Activated T-helper 1 cell treated with anti-CD3 and anti-CD28 coated beads, Interleukin-12 subunit alpha, Interleukin-12 subunit beta, Interleukin-2, Interleukin-4 antibody, amounts not matched to agents 30 ng/mL and 10 ng/mL and 1 ng/mL, durations not matched to agents 14 hours and 24 hours and 36 hours (primary cell): ENCODE measurements at regions not wholly inside any gene's neighbourhood (a gene's known extent, or its start where the extent isn't known, plus 50 kb on each side); places are given as distances from the start of the nearest gene placed in this dataset.

Source experiments
- DNase-seq: peaks from one replicate; pipeline ENCODE4 v3.0.0; 2021; ENCODE audit warnings: low spot score
- H3K27ac Mint-ChIP-seq: one replicate; pipeline ENCODE4 v1.8.0; 2021; ENCODE audit warnings: mild to moderate bottlenecking, mixed read lengths
- H3K27me3 Mint-ChIP-seq: one replicate; pipeline ENCODE4 v1.8.0; 2022; ENCODE audit warnings: mild to moderate bottlenecking, moderate library complexity, mixed read lengths; ENCODE audit not compliant: insufficient read depth
- H3K36me3 Mint-ChIP-seq: one replicate; pipeline ENCODE4 v1.8.0; 2021; ENCODE audit warnings: low read depth, mixed read lengths
- H3K4me1 Mint-ChIP-seq: one replicate; pipeline ENCODE4 v1.8.0; 2021; ENCODE audit warnings: low read depth, mixed read lengths
- H3K4me3 Mint-ChIP-seq: one replicate; pipeline ENCODE4 v1.8.0; 2021; ENCODE audit warnings: mild to moderate bottlenecking, moderate library complexity, mixed read lengths
- H3K9me3 Mint-ChIP-seq: one replicate; pipeline ENCODE4 v1.8.0; 2021; ENCODE audit warnings: mixed read lengths
- intact Hi-C: fragments of 100-400 bp; cut with micrococcal nuclease; formaldehyde crosslinking; loops from one replicate; pipeline ENCODE4 v1.15.1; 2024

DNA sequence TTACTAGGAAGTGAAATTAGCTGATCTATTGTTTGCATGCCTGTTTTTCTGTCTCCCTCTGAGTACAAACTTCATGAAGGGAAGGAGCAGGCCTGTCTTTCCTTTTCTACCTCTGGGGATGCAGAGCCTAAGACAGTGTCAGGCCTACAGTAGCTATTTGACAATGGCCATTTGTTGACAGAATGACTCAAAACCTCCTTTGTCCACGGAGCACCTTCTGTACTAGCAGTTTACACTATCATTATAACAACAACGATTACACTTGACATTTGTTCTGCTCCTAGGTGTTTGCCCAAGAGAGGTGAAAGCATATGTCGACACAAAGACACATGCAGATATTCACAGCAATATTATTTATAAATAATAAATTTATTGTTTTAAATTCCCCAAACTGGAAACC lies 132.3 kb upstream of the IRX3 start:
- H3K36me3 Mint-ChIP-seq: no peaks in the 10 kb centered on the region
- no peaks in the 10 kb centered on the region for H3K9me3 Mint-ChIP-seq
- H3K27ac Mint-ChIP-seq: no peak overlapping the region
- H3K4me3 Mint-ChIP-seq: no peak overlapping the region
- no peaks in the 10 kb centered on the region for H3K4me1 Mint-ChIP-seq
- intact Hi-C loops: no loop called here
- peaks cover 2% of the 10 kb centered on the region for H3K27me3 Mint-ChIP-seq
- DNase-seq: no peak

DNA sequence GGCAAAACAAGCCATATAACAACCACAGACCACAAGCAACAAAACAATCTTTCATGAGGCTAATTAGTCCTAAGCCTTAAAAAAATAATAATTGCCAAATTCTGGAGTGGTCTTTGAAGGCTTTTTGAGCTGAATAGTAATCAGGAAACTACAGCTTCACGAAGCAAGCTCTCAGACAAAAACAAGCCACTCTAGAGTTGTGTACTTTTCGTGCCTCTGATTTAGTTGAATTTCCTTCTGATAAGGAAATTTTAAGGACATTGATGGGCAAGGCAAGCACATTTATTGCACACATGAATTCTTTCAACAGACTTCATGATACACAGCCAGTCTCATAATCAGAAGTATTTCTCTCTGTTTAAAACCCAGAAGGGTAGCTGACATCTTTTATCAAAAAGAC lies 130.8 kb upstream of the IRX3 start:
- DNase-seq: no peak
- H3K27ac Mint-ChIP-seq: no peak overlapping the region
- no peak overlapping the region for H3K4me3 Mint-ChIP-seq
- H3K36me3 Mint-ChIP-seq: no peaks in the 10 kb centered on the region
- no peaks in the 10 kb centered on the region for H3K4me1 Mint-ChIP-seq
- no peaks in the 10 kb centered on the region for H3K9me3 Mint-ChIP-seq
- intact Hi-C loops: no loop called here
- H3K27me3 Mint-ChIP-seq: peaks cover 2% of the 10 kb centered on the region

DNA sequence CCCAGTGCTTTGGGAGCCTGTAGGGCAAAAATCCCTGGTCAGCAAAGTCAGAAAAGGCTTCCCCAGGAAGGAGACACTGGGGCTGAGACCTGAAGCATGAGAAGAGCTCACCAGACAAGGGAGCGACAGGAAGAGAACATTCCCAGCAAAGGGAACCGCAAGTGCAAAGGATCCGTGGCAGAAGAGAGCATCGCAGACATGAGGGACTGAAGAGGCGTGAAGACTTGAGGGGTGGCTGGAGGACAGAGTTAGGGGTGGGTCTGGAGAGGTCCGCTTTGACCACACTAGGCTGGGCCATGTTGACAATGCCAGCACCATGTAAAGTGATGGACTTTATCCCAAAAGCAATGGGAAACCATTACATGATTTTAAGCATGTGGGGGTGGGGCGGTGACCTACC lies 128.1 kb upstream of the IRX3 start:
- no peak overlapping the region for H3K27ac Mint-ChIP-seq
- no peak overlapping the region for H3K4me3 Mint-ChIP-seq

DNA sequence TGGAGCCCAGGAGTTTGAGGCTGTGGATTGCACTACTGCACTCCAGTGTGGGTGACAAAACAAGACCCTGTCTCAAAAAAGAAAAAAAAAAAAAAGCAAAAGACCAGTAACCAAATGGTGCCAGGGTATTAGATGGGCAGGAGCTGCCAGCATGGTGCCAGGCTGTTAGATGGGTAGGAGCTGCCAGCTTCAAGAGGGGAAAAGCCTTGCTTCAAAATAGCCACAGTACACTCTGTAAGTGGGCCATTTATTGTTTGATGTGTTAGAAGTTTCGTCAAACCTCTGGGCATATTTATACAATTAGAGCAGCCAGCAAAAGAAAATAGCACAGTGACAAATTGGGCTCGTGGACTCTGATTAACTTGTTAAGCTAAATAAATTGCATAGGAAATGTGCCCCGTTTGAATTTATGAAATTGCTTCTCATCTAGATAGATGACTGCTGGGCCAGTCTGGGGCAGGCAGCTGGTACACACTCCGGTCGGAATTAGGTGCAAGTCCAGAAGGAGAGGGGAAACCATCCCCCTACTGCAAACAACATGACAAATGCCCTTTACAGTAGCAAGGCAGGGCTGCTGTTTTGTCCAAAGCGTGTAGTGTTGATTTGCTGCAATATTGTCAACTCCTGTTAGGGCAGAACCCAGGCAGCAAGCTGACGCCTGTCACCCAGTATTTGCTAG lies 126.3 kb upstream of the IRX3 start:
- Mint-ChIP-seq H3K36me3 (no peaks in the 10 kb centered on the region), H3K27me3 (peaks cover 2% of the 10 kb centered on the region), H3K4me1 (no peaks in the 10 kb centered on the region), H3K27ac (no peak overlapping the region), H3K9me3 (no peaks in the 10 kb centered on the region), H3K4me3 (no peak overlapping the region)
- DNase-seq: no peak
- intact Hi-C loops: no loop called here

More for the DNA sequence above, 128.1 kb upstream of the IRX3 start:
- H3K4me1 Mint-ChIP-seq: no peaks in the 10 kb centered on the region
- intact Hi-C loops: no loop called here
- DNase-seq: no peak
- no peaks in the 10 kb centered on the region for H3K9me3 Mint-ChIP-seq
- no peaks in the 10 kb centered on the region for H3K36me3 Mint-ChIP-seq
- peaks cover 5% of the 10 kb centered on the region for H3K27me3 Mint-ChIP-seq

DNA sequence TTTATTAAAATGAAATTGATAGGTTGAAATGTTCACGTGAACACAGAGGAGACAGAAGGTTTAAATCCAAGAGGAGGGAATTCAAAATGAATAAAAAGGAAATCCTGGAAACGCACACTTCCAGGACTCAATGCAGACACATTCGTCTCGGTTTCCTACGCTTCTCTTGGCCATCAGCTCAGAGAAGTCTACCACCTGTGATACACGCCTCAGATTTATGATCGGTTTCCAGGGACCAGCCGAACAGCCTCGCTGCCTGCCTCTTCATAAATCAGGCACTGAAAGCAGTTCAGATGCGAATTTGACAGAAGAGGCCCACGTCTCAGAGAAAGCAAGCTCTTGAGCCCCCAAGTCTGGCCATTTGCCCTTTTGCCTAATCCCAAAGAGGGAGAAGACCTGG lies 125.5 kb upstream of the IRX3 start:
- H3K9me3 Mint-ChIP-seq: no peaks in the 10 kb centered on the region

DNA sequence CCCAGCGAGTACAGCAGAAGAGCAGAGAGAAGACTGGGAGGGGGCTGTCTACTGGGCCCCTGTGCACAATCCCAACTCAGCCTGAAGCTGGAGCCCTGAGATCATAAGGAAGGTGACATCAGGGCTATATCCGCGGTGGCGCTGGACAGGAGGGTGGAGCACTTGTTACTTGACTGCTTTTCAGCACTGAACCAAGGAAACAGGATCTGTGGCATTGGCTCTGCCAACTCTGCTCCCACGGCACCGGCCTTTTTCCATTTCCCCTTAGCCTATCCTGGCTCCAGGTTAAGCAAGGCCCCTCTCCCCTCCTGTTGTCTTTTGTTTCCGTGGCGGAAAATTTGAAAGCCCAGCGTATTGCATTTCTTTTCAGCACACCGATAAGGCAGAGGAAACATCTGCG lies 125.0 kb upstream of the IRX3 start:
- intact Hi-C loops: no loop called here
- no peak for DNase-seq
- Mint-ChIP-seq H3K4me1 (no peaks in the 10 kb centered on the region), H3K27me3 (peaks cover 2% of the 10 kb centered on the region), H3K36me3 (no peaks in the 10 kb centered on the region), H3K27ac (no peak overlapping the region), H3K4me3 (no peak overlapping the region), H3K9me3 (no peaks in the 10 kb centered on the region)

More for the DNA sequence above, 125.5 kb upstream of the IRX3 start:
- Mint-ChIP-seq H3K4me1 (no peaks in the 10 kb centered on the region), H3K36me3 (no peaks in the 10 kb centered on the region), H3K27me3 (peaks cover 2% of the 10 kb centered on the region), H3K27ac (no peak overlapping the region), H3K4me3 (no peak overlapping the region)
- intact Hi-C loops: no loop called here
- no peak for DNase-seq

DNA sequence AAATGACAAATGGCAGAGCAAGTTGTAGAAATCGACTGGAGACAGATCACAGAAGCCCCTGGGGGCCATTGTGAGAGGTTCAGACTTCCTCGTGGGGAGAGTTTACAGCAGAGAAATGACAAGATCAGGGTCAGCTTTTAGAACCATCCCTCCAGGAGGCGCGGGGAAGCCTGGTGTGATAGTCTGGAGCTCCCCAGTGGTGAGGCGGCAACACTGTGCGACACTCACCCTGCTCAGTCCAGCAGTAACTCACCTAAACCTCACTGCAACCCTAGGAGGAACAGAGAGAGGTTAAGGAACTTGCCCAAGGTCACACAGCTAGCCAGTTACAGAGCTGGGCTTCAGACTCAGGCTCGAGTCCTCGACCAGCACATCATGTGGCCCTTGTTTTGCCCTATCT lies 123.4 kb upstream of the IRX3 start:
- no peak overlapping the region for H3K27ac Mint-ChIP-seq
- H3K4me1 Mint-ChIP-seq: no peaks in the 10 kb centered on the region
- intact Hi-C loops: no loop called here
- no peak for DNase-seq
- no peaks in the 10 kb centered on the region for H3K9me3 Mint-ChIP-seq
- no peaks in the 10 kb centered on the region for H3K36me3 Mint-ChIP-seq
- peaks cover 2% of the 10 kb centered on the region for H3K27me3 Mint-ChIP-seq
- H3K4me3 Mint-ChIP-seq: no peak overlapping the region

DNA sequence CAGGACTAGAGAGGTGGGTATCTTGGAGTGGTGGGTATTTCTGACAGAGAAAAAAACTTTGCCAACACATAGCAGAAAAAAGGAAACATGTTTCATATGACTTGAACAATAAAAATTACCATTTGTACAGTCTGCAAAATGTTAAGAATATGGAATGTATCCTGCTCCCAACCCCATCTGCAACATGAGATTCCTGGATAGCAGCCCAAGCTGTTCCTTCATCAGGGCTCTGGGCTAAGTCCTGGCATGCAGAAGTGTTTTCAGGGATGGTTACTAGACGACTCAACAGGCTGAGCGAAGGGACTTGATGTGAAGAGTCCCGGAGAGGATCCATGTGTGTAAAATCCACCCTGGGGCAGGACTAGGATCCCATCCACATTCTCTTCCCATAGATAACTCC lies 121.0 kb upstream of the IRX3 start:
- Mint-ChIP-seq H3K27ac (no peak overlapping the region), H3K36me3 (no peaks in the 10 kb centered on the region), H3K4me3 (no peak overlapping the region), H3K27me3 (peaks cover 2% of the 10 kb centered on the region), H3K9me3 (no peaks in the 10 kb centered on the region), H3K4me1 (no peaks in the 10 kb centered on the region)
- no peak for DNase-seq
- intact Hi-C loops: no loop called here

DNA sequence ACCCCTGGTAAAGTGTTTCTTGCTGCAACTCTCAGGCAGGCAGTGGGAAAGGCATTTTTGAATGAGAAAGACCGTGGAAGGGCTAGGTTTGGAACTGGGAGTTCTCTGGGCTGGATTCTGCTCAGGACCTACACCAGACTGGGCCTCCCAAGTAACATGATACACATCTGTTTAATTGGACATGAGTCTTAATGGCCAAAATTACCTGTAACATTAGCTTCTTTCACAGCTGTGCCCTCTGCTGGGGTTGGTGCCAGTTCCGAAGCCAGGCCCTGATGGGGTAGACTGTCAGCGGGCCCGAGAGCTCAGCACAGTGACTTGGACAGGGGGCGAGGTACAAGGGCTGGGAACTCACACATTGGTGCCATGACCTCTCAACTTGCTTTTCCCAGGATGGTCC lies 118.9 kb upstream of the IRX3 start:
- no peaks in the 10 kb centered on the region for H3K9me3 Mint-ChIP-seq
- H3K27ac Mint-ChIP-seq: no peak overlapping the region
- H3K27me3 Mint-ChIP-seq: no peaks in the 10 kb centered on the region
- intact Hi-C loops: no loop called here
- H3K4me3 Mint-ChIP-seq: no peak overlapping the region
- no peak for DNase-seq
- no peaks in the 10 kb centered on the region for H3K4me1 Mint-ChIP-seq
- no peaks in the 10 kb centered on the region for H3K36me3 Mint-ChIP-seq

DNA sequence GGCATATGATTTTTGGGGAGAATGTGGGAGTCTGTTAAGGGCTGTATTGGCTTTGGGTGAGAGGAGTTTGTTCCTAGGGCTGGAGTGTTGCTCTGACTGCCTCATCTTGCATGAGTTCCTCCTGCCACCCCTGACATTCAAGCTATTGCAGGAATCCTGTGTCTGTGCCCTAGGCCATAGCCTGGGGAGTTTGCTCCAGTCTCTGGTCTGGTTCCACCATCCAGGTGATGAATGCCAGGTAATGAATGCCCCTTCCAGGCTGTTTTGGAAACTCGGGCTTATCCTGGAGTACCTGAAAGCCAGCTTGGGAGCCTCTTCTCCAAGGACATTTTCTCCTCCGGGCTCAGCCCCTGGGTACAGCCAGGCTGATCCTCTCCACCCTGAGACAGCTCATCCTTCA lies 117.0 kb upstream of the IRX3 start:
- intact Hi-C loops: no loop called here
- Mint-ChIP-seq H3K9me3 (no peaks in the 10 kb centered on the region), H3K4me3 (no peak overlapping the region), H3K27me3 (no peaks in the 10 kb centered on the region), H3K36me3 (no peaks in the 10 kb centered on the region), H3K27ac (no peak overlapping the region), H3K4me1 (no peaks in the 10 kb centered on the region)
- DNase-seq: no peak

DNA sequence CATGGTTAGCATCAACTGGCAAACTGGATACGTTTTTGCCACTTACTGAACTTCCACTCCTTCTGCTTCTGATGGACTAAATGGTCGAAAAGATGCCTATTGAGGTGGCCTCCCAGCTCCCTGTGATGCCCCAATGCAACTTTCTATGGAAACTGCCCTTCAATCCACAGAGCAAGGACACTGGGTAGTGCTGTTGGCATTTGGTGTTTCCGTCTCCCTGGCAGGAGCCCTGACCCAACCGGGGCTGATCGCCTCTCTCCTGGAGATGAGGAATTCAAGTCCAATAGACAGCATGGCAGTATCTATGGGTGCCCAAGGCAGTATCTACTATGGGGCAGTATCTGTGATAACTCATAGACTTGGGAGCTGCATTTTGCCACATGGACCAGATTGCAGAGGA lies 116.3 kb upstream of the IRX3 start:
- Mint-ChIP-seq H3K9me3 (no peaks in the 10 kb centered on the region), H3K4me3 (no peak overlapping the region), H3K27me3 (no peaks in the 10 kb centered on the region), H3K4me1 (no peaks in the 10 kb centered on the region), H3K27ac (no peak overlapping the region), H3K36me3 (no peaks in the 10 kb centered on the region)
- no peak for DNase-seq
- intact Hi-C loops: no loop called here

DNA sequence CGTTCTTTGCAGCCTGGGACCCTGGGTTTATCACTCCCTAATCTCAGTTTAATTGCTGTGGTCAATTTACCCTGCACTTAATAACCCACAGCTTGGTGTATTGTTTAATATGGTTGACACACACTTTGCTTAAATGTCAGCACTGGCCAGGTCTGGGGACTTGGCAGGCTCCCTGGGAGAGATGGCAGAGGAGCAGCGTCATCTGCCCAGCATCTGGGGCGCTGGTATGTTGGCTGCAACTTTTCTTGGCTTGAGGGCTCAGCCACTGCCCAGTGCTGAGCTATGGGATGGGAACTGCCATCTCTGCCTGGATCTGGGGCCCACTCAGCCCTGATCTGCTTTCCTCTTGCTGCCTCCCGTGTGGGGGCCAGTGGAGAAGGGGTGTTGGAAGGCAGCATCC lies 115.7 kb upstream of the IRX3 start:
- no peak for DNase-seq
- Mint-ChIP-seq H3K4me1 (no peaks in the 10 kb centered on the region), H3K27ac (no peak overlapping the region), H3K4me3 (no peak overlapping the region), H3K36me3 (no peaks in the 10 kb centered on the region), H3K27me3 (no peaks in the 10 kb centered on the region), H3K9me3 (no peaks in the 10 kb centered on the region)
- intact Hi-C loops: no loop called here

DNA sequence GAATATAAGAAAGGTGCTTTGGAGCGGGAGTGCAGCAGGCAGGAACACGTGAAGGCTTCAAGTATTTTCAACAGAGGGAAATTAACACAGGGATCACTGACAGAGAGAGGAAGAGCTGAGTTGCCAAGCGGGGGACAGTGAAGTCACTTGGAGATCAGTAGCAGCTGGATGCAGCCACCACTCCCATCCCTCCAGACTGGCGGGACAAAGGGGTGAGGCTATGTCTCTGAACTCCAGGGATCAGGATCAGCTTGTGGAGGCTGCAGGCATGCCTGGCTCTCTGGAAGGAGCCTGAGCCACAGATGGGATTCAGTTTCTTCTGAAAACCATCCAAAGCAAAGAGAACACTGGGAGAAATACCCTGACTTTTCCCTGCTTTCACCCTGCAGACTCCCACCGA lies 113.7 kb upstream of the IRX3 start:
- Mint-ChIP-seq H3K27ac (no peak overlapping the region), H3K4me3 (no peak overlapping the region), H3K27me3 (no peaks in the 10 kb centered on the region), H3K4me1 (no peaks in the 10 kb centered on the region), H3K36me3 (no peaks in the 10 kb centered on the region), H3K9me3 (no peaks in the 10 kb centered on the region)
- intact Hi-C loops: no loop called here
- no peak for DNase-seq

DNA sequence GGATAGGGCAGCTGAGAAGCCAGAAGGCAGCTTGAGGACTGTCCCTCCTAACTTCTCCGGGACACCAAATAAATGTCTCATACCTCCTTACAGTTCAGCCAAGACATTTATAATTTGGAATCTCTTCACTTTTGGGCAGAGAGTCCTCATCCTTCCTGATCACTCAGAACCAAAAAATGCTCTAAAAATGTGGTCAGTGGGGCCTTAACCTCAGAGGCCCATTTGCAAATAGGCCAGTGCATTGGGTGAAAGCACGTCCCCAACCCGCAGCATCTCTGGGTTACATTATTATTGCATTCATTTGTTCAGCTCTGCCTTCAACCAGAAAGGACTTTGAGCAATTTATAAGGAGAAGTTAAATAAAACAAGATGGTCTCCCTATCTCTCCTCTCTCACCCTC lies 112.4 kb upstream of the IRX3 start:
- H3K27ac Mint-ChIP-seq: no peak overlapping the region
- no peaks in the 10 kb centered on the region for H3K27me3 Mint-ChIP-seq
- no peaks in the 10 kb centered on the region for H3K4me1 Mint-ChIP-seq
- H3K4me3 Mint-ChIP-seq: no peak overlapping the region
- intact Hi-C loops: no loop called here
- H3K9me3 Mint-ChIP-seq: no peaks in the 10 kb centered on the region
- DNase-seq: no peak
- H3K36me3 Mint-ChIP-seq: no peaks in the 10 kb centered on the region
